ENCODE measurements at regions not wholly inside any gene's neighbourhood (a gene's known extent, or its start where the extent isn't known, plus 50 kb on each side); places are given as distances from the start of the nearest gene placed in this dataset.

- DNase-seq (ENCODE audit: low spot score), result peak; percentile 90
Observed at GRCh38 chr2:196278491-196278911, 107.1 kb upstream of the STK17B start.

- no peak for DNase-seq (ENCODE audit: low spot score)
Observed at GRCh38 chr2:196279541-196279940, 108.2 kb upstream of the STK17B start.

DNA sequence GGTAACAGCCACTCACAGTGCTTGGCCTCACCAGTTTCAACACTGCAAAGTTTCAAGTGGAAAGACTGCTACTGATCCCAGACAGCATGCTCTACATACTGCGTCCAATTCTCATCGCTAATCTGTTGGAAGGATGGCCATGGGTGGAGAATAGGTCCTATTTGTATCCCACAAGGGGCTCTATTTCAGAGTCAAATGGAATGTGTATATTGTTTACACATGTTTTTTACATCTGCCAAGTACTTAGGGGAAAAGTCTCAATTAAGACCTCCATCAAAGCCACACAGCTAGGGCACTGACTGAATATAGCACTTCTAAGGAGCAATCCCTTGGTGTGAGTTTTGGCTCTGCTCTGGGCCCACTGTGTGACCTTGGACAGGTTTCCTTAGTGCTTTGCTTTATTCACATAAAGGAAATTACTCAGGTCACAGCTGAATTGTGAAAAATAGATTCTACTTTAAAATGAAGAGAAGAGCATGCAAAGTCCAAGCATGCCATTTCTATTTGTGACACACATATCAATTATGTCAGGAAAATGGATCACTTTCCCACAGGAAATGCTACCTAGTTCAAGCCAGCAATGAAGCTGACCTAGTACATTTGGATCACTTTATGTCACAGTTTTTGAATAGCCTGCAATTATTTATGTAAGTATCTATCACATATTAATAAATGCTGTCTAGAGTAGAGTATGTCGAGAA lies 112.9 kb upstream of the STK17B start:
- peak; percentile 49 for DNase-seq (ENCODE audit: low spot score)

- DNase-seq (ENCODE audit: low spot score), result no peak
Observed at GRCh38 chr2:196284866-196285557, 113.6 kb upstream of the STK17B start.

GRCh38 chr2:196286821-196287220 lies 115.4 kb upstream of the STK17B start:
- no peak for DNase-seq (ENCODE audit: low spot score)

DNA sequence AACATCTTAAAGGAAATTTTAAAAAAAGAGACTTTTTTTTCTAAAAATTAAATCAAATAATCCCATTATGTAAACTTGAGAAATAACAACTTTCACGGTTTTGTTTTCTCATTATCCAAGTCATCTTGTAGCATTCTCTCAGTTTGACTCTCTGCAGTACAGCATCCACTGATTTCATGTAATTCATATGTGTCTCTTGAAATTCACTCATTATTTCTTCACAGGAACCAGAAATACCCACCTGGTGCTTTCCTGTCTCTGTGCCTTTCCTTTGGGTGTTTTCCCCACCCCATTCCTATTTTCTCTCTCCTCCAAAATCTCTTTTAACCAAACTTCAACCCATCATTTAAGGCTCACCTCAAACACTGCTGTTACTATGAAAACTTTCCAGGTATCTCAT lies 116.1 kb upstream of the STK17B start:
- no peak for DNase-seq (ENCODE audit: low spot score)

DNA sequence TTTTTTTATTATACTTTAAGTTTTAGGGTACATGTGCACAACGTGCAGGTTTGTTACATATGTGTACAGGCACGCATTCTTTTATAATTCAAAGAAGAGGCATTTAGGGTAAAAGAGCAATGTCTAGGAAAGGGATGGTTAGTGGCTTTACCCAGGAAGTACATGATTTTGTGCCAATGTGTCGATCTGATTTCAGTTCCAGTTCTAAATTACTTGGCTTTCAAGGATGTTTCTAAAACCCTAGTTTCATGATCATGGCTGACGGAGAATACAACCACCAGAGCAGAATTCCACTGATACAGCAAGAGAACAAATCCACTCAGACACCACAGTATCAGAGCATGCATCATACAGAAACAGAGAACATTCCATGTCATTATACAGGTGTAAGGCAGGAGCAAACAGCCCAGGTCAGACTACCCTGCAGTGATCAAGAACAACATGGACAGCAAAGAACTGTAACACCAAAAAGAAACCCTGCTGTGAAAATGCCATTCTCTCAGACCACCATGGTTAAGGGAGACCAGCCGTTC lies 116.7 kb upstream of the STK17B start:
- DNase-seq (ENCODE audit: low spot score), result no peak

DNA sequence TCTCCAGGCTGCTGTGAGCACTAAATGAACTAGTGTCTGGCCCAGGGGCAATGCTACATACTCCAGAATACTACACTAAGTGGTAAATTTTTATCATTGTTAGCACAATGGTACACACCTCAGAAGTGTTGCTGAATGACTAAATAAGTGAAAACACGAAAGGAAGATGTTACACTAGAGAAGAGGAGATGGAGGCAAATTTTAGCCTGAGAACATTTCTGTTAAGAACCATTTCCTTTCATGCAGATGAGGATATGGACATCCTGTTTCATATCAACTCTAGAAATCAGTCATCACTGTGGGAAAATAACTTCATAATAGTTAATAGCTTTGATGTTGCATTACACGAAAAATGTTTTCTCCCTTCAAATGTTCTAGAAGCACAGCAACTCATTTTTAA lies 117.6 kb upstream of the STK17B start:
- DNase-seq (ENCODE audit: low spot score), result no peak

GRCh38 chr2:196290136-196290535 lies 118.8 kb upstream of the STK17B start:
- DNase-seq (ENCODE audit: low spot score), result no peak

GRCh38 chr2:196290569-196290968 lies 119.2 kb upstream of the STK17B start:
- no peak for DNase-seq (ENCODE audit: low spot score)

- DNase-seq (ENCODE audit: low spot score), result no peak
Observed at GRCh38 chr2:196291426-196291825, 120.0 kb upstream of the STK17B start.

DNA sequence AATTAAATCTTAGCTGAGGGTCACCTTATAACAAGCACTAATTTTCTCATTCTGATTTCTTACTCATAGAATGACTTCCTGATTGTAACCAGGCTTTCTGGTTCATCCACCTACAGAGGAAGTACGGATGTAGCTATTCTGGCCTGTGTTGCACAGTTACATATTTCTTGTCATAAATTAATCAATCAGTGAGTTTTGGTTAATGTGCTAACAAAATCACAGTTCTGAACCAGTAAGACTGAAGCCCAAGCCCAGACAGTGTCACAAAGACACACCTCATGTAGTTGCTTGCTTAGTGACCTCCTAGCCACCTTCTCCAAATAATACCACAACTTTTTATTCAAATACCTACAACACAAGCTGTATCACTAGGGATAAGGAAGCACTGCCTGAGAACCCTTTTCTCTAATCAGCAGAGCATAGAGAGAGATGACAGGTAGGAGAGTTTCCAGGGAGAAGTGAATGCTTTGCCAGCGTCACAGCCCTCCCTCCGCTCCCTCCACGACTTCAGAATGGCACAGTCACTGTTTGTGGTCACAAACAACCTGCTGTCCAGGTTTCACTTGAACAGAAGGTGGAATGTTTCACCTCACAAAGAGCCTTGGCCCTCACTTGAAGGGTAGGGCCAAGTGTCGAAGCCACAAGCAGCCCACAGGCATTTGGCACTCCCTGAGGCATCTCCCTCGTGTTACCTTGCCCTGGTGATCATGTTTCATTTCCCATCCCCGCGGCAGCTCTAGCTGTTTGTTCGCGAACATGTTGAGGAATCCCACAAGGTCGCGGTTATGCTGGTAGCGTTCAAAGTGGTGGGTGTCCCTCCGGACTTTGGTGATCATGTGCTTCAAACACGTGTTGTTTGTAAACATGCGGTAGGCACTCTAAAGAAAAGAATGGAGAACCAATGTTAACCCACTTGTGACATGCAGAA lies 120.8 kb upstream of the STK17B start:
- no peak for DNase-seq (ENCODE audit: low spot score)

GRCh38 chr2:196293751-196294515 lies 122.6 kb upstream of the STK17B start:
- no peak for DNase-seq (ENCODE audit: low spot score)

- no peak for DNase-seq (ENCODE audit: low spot score)
Observed at GRCh38 chr2:196294516-196294909, 123.1 kb upstream of the STK17B start.

- no peak for DNase-seq (ENCODE audit: low spot score)
Observed at GRCh38 chr2:196295005-196295404, 123.6 kb upstream of the STK17B start.

GRCh38 chr2:196298106-196298723 lies 126.8 kb upstream of the STK17B start:
- peak; percentile 42 for DNase-seq (ENCODE audit: low spot score)

DNA sequence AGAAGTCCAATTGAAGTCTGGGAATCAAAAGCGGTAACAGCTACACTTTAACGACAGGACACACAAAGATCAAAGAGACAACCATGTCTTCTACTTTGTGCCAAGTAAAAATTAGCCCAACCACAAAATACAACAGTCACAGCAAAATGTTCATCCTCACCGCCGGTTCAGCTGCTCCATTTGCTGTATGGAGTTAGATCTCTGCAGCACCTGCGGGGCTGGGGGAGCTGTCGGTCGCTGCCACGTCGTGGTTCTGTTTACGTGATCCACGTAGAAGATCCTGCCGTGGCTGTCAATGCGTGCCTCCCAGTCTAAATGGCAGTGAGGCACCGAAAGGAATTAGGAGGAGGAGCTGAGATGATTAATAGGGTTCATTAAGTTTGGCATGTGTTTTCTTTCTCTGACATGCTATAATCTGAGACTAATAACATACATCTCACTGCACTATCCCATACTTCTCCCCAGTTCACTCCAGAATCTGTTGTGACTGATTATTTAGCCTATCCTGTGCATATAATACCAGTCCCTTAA lies 136.5 kb upstream of the STK17B start:
- DNase-seq (ENCODE audit: low spot score), result no peak

DNA sequence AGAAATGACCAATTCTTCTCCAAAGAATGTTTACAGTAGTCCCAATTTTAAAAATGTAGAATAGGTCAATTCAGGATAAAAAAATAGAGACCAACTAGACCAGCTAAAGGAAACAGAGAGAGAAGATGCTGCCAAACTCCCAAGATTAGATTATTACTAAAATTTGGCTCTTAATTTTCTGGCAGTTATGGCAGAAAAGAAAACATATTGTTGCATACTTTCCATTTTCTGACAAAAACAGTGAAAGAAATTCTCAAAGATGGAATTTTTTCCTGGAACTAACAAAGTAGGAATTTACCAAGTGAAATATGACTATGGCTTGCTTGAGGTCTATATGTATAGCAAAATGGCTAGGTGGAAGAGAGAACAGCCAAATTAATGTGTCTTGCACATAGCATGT lies 138.3 kb upstream of the STK17B start:
- no peak for DNase-seq (ENCODE audit: low spot score)

- no peak for DNase-seq (ENCODE audit: low spot score)
Observed at GRCh38 chr2:196314157-196314556, 142.8 kb upstream of the STK17B start.

- DNase-seq (ENCODE audit: low spot score), result no peak
Observed at GRCh38 chr2:196314780-196315179, 143.4 kb upstream of the STK17B start.
